Esophagus (tissue), 2 donors: ENCODE measurements at regions not wholly inside any gene's neighbourhood (a gene's known extent, or its start where the extent isn't known, plus 50 kb on each side); places are given as distances from the start of the nearest gene placed in this dataset.
A peak's percentile ranks its signal among the peaks of the same experiment; 100 is the strongest.

ENCODE experiments used
- H3K27ac ChIP-seq, 2 donors: one replicate each; pipeline ENCODE4 v1.5.1; 2013; ENCODE audit warnings: low read depth in 2 of 2, mild to moderate bottlenecking in 2 of 2, inconsistent platforms in 1 of 2, low read length in 1 of 2, moderate library complexity in 1 of 2
- H3K27me3 ChIP-seq, 2 donors: one replicate each; pipeline ENCODE4 v1.6.1; 2013; ENCODE audit warnings: low read length in 2 of 2, control low read depth in 1 of 2, mild to moderate bottlenecking in 1 of 2; ENCODE audit not compliant: insufficient read depth in 2 of 2, control insufficient read depth in 1 of 2
- H3K36me3 ChIP-seq, 2 donors: one replicate each; pipeline ENCODE4 v1.6.1; 2013; ENCODE audit warnings: low read length in 1 of 2; ENCODE audit not compliant: control insufficient read depth in 2 of 2, insufficient read depth in 2 of 2
- H3K4me1 ChIP-seq, 2 donors: one replicate each; pipeline ENCODE4 v1.6.1; 2013; ENCODE audit warnings: low read length in 1 of 2; ENCODE audit not compliant: control insufficient read depth in 2 of 2, insufficient read depth in 2 of 2
- H3K4me3 ChIP-seq, 2 donors: one replicate each; pipeline ENCODE4 v1.5.1; 2013; ENCODE audit warnings: low read length in 2 of 2, mild to moderate bottlenecking in 2 of 2, low read depth in 1 of 2, moderate library complexity in 1 of 2
- H3K9me3 ChIP-seq, 2 donors: one replicate each; pipeline ENCODE4 v1.6.1; 2013; ENCODE audit warnings: mild to moderate bottlenecking in 2 of 2, low read depth in 1 of 2, low read length in 1 of 2, moderate library complexity in 1 of 2; ENCODE audit not compliant: control insufficient read depth in 2 of 2, insufficient read depth in 1 of 2
- WGBS, 2 donors: extraction: QIAGEN DNeasy Blood & Tissue Kit; methylation state at CpG; one replicate each; pipeline ENCODE4 v1.1.7; 2013; 5-methylcytosine and 5-hydroxymethylcytosine counted together
- donor health status: healthy with polysubstance abuse.
- donor health status: Bipolar disorder and iron deficiency.

DNA sequence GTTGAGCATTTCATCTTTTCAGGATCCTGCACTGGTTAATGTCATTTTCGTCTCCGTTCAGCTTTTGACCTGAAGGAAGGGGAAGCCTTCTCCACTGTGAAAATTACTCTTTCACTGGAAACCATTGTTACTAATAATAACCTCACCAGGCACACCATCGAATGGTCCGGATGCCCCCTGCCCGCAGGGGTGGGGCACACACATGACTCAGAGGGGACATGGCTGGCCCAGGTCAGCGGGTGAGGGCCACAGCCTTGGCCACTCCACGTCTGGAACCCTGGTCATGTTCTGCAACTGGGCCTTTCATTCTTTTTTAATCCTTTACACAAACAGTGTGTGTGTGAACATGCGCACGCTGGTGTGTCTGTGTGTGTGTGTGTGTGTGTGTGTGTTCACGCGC lies 191.8 kb downstream of the BCOR start:
- H3K4me3 ChIP-seq: no peak overlapping the region
- no peaks in the 10 kb centered on the region for H3K27me3 ChIP-seq
- peaks cover 0 to 2% of the 10 kb centered on the region in 2 donors for H3K4me1 ChIP-seq
- no peaks in the 10 kb centered on the region for H3K36me3 ChIP-seq
- WGBS, 2 donors: 55 to 74% methylated on average over 11 of the region's 11 CpGs
- H3K27ac ChIP-seq: no peak overlapping the region
- H3K9me3 ChIP-seq: no peaks in the 10 kb centered on the region

DNA sequence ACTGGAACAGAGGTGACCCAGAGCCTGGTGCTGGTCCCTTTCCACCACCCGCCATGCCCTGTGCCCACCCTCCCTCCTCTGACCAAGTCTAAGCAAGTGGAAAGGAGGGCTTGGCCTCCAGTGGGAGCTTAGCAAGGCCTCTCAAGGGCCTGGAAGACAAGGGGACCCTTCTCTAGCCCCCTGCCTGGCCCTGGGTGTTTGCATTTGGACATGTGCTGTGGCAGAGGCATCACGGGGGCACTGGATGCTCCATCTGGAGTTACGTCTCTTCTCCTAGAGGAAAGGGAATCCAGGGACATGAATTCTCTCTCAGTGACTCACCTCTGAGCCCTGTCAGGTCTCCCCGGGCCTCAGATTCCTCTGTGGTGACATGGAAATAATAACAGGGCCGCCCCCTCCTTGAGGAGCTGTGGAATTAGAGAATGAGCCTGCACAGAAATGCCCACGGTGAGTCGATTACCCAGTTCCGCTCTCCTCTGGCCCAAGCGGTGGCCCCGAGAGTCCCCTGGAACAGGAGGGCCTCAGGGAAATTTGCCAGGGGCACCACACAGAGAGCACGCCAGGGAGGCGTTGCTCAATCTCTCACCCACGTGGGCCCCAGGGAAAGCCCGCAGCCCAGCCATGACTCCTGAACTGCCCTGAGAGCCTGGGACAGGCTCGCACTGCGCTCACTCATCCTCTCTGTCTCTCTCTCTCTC lies 189.6 kb downstream of the BCOR start:
- no peaks in the 10 kb centered on the region for H3K36me3 ChIP-seq
- no peaks in the 10 kb centered on the region for H3K9me3 ChIP-seq
- no peaks in the 10 kb centered on the region for H3K27me3 ChIP-seq
- peak overlapping the region in 1 of 2 donors; percentile 52 for H3K27ac ChIP-seq
- H3K4me3 ChIP-seq: no peak overlapping the region
- H3K4me1 ChIP-seq: peaks cover 0 to 2% of the 10 kb centered on the region in 2 donors
- WGBS, 2 donors: 29 to 55% methylated on average over 16 of the region's 16 CpGs

GRCh38 chrX:39909996-39910395 lies 187.8 kb downstream of the BCOR start:
- Histone ChIP-seq H3K4me3 (no peak overlapping the region), H3K9me3 (no peaks in the 10 kb centered on the region), H3K4me1 (peaks cover 0 to 2% of the 10 kb centered on the region in 2 donors), H3K36me3 (no peaks in the 10 kb centered on the region), H3K27ac (no peak overlapping the region), H3K27me3 (no peaks in the 10 kb centered on the region)
- 92 to 97% methylated on average over 5 of the region's 5 CpGs for WGBS, 2 donors

DNA sequence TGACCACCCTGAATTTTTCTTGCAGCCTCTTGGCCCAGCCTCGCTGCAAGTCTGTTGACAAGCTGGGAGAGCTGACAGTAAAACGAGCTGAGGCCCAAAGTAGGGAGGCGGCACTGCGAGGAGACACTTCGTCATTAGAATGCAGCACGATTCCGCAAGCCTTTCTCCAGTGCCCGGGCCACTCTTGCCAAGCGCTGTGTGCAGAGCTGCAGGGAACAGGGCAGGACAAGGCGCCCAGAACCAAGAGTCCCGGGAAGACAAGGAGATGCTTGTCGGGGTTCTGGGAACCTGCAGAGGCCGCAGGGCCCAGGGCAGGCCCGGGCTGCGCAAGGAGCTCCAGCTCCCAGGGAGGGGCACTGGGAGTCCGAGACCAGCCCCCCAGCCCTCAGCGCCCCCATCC lies 187.1 kb downstream of the BCOR start:
- no peaks in the 10 kb centered on the region for H3K9me3 ChIP-seq
- H3K27me3 ChIP-seq: no peaks in the 10 kb centered on the region
- no peak overlapping the region for H3K27ac ChIP-seq
- 86 to 90% methylated on average over 17 of the region's 17 CpGs for WGBS, 2 donors
- H3K36me3 ChIP-seq: no peaks in the 10 kb centered on the region
- H3K4me1 ChIP-seq: peaks cover 0 to 2% of the 10 kb centered on the region in 2 donors
- H3K4me3 ChIP-seq: no peak overlapping the region

DNA sequence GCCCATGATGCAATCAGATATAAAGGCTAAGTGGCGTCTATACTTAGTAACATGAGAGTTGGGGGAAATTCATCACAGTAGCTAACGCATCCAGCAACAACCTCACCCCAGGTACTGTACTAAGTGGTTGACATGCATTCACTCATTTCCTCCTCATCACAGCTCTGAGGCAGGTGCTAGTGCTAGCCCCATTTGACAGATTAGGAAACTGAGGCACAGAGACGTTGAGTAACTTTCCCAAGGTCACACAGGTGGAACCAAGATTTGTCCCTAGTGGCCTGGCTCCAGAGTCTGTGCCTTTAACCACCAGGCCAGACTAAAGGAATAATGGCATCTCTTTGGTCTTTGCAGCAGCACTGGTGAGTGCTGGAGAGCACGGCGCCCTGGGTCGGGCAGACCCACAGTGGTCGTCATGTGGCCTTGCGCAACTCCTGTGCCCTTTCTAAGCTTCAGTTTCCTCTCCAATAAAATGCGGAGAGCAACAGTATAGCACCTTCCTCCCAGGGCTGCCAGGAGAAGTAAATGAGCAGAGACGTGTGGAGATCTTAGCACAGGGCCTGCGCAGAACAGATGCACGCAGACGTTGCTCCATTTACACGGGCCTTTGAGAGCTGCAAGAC lies 186.4 kb downstream of the BCOR start:
- Histone ChIP-seq H3K27ac (no peak overlapping the region), H3K4me3 (no peak overlapping the region), H3K4me1 (peaks cover 0 to 2% of the 10 kb centered on the region in 2 donors), H3K27me3 (no peaks in the 10 kb centered on the region), H3K9me3 (no peaks in the 10 kb centered on the region), H3K36me3 (no peaks in the 10 kb centered on the region)
- 90% methylated on average over 14 of the region's 14 CpGs for WGBS, 2 donors

DNA sequence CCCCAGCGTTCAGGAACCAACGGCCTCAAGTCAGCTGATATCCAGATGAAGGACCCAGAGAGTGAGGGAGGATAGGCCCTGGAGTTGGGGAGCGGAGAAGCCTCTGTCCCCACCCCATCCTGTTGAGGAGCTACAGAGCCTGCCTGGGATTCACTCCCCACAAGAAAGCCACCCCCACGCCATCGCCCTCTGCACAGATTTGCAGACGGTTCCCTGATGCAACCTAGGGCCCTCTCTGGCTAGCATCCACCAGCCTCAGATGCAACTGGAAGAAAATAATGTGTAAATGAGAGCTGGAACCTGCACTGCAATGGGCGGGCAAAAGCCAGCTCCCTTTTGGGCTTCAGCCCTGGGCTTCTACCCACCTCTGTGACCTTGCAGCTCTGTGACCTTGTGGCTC lies 185.6 kb downstream of the BCOR start:
- no peaks in the 10 kb centered on the region for H3K9me3 ChIP-seq
- H3K36me3 ChIP-seq: no peaks in the 10 kb centered on the region
- no peaks in the 10 kb centered on the region for H3K27me3 ChIP-seq
- no peak overlapping the region for H3K27ac ChIP-seq
- peaks cover 0 to 2% of the 10 kb centered on the region in 2 donors for H3K4me1 ChIP-seq
- no peak overlapping the region for H3K4me3 ChIP-seq
- WGBS, 2 donors: 90 to 95% methylated on average over 7 of the region's 7 CpGs

- no peaks in the 10 kb centered on the region for H3K27me3 ChIP-seq
- no peaks in the 10 kb centered on the region for H3K4me1 ChIP-seq
- no peak overlapping the region for H3K4me3 ChIP-seq
- no peak overlapping the region for H3K27ac ChIP-seq
- H3K9me3 ChIP-seq: no peaks in the 10 kb centered on the region
- no peaks in the 10 kb centered on the region for H3K36me3 ChIP-seq
- 70 to 91% methylated on average over 3 of the region's 3 CpGs for WGBS, 2 donors
Measured at GRCh38 chrX:39915081-39915480, 182.7 kb downstream of the BCOR start.

DNA sequence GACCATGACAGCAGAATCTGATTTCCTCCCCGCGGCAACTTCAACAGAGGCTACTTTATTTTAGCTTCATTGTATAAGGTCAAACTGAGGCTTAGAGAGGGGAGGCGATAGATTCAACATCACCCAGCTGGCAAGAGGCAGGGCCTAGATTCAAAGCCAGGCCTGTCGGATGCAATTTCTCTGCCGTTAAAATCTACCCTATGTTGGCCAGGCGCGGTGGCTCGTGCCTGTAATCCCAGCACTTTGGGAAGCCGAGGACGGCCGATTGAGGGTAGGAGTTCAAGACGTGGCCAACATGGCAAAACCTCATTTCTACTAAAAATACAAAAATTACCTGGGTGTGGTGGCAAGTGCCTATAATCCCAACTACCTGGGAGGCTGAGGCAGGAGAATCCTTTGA lies 182.2 kb downstream of the BCOR start:
- 91 to 97% methylated on average over 12 of the region's 12 CpGs for WGBS, 2 donors
- H3K4me3 ChIP-seq: no peak overlapping the region

DNA sequence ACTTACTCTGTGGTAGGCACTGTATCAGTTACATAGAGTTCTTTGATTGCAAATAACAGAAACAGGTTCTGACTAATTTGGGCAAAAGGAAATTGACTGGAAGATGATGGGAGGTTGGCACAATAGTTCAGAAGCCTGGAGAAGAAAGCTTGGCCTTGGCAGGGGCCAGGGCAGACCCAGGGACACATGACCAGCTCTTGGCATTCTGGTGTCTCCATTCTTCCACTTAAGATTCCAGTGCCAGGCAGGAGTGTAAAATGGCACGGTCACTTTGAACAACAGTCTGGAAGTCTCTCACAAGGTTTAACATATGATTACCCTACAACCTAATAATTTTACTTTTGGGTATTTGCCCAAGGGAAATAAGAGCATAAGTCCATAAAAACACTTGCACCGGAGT lies 175.9 kb downstream of the BCOR start:
- H3K27me3 ChIP-seq: peaks cover 0 to 3% of the 10 kb centered on the region in 2 donors
- no peak overlapping the region for H3K4me3 ChIP-seq
- WGBS, 2 donors: 75% methylated on average over 2 of the region's 2 CpGs
- no peaks in the 10 kb centered on the region for H3K36me3 ChIP-seq
- no peak overlapping the region for H3K27ac ChIP-seq
- no peaks in the 10 kb centered on the region for H3K9me3 ChIP-seq
- H3K4me1 ChIP-seq: no peaks in the 10 kb centered on the region

More for the DNA sequence above, 182.2 kb downstream of the BCOR start:
- Histone ChIP-seq H3K9me3 (no peaks in the 10 kb centered on the region), H3K4me1 (no peaks in the 10 kb centered on the region), H3K27me3 (no peaks in the 10 kb centered on the region), H3K36me3 (no peaks in the 10 kb centered on the region), H3K27ac (no peak overlapping the region)

- Histone ChIP-seq H3K27me3 (peaks cover 0 to 3% of the 10 kb centered on the region in 2 donors), H3K27ac (no peak overlapping the region), H3K9me3 (no peaks in the 10 kb centered on the region), H3K4me3 (no peak overlapping the region), H3K4me1 (no peaks in the 10 kb centered on the region), H3K36me3 (no peaks in the 10 kb centered on the region)
- WGBS, 2 donors: 48 to 60% methylated on average over 2 of the region's 2 CpGs
Measured at GRCh38 chrX:39922488-39922887, 175.3 kb downstream of the BCOR start.
